GM23338 (cell line): ENCODE measurements at regions not wholly inside any gene's neighbourhood (a gene's known extent, or its start where the extent isn't known, plus 50 kb on each side); places are given as distances from the start of the nearest gene placed in this dataset. TPM values are rescaled to one million over a fixed set of nuclear protein-coding genes. Genes with fewer than 3 reads are reported as not detected.

Experiments used
- ATAC-seq: fragments of 200-7000 bp; cut with Tn5 transposase; 3 replicates; pipeline ENCODE4 v1.9.1; 2020
- DNase-seq: peaks from one replicate; pipeline ENCODE4 v3.0.0-alpha.2; 2015; ENCODE audit warnings: low spot score
- H2AFZ ChIP-seq: fragments of 200-600 bp; sonication (generic); 2 replicates; pipeline ENCODE4 v1.8.0; 2016; ENCODE audit warnings: antibody characterized with exemption, mild to moderate bottlenecking, moderate library complexity
- H3F3A ChIP-seq: fragments of 200-600 bp; sonication (generic); replicated peaks from 2 replicates; pipeline ENCODE4 v1.8.0; 2017; ENCODE audit warnings: antibody characterized with exemption, mixed run types, low read depth
- H3K27ac ChIP-seq: fragments of 200-600 bp; sonication (generic); 2 replicates; pipeline ENCODE4 v1.6.1; 2016; ENCODE audit warnings: low read depth
- H3K27me3 ChIP-seq: fragments of 200-600 bp; sonication (generic); 2 replicates; pipeline ENCODE4 v1.8.0; 2016; ENCODE audit warnings: mild to moderate bottlenecking, mixed run types, moderate library complexity; ENCODE audit not compliant: insufficient read depth
- H3K36me3 ChIP-seq: fragments of 200-600 bp; sonication (generic); 2 replicates; pipeline ENCODE4 v1.8.0; 2016; ENCODE audit warnings: mild to moderate bottlenecking; ENCODE audit not compliant: insufficient read depth
- H3K4me1 ChIP-seq: fragments of 200-600 bp; sonication (generic); 2 replicates; pipeline ENCODE4 v1.8.0; 2016; ENCODE audit warnings: mild to moderate bottlenecking, moderate library complexity; ENCODE audit not compliant: insufficient read depth
- H3K4me2 ChIP-seq: fragments of 200-600 bp; sonication (generic); 2 replicates; pipeline ENCODE4 v1.7.1; 2017; ENCODE audit warnings: mixed run types
- H3K4me3 ChIP-seq: fragments of 200-600 bp; sonication (generic); 2 replicates; pipeline ENCODE4 v1.6.1; 2016; ENCODE audit warnings: mixed run types
- H3K79me2 ChIP-seq: fragments of 200-600 bp; sonication (generic); replicated peaks from 2 replicates; pipeline ENCODE4 v1.8.0; 2017; ENCODE audit warnings: mild to moderate bottlenecking; ENCODE audit not compliant: insufficient read depth
- H3K9me2 ChIP-seq: fragments of 200-600 bp; sonication (generic); 2 replicates; pipeline ENCODE4 v1.8.0; 2017; ENCODE audit not compliant: insufficient read depth
- H4K20me1 ChIP-seq: fragments of 200-600 bp; sonication (generic); replicated peaks from 2 replicates; pipeline ENCODE4 v1.8.0; 2017; ENCODE audit warnings: mild to moderate bottlenecking; ENCODE audit not compliant: insufficient read depth
- H3K27ac Mint-ChIP-seq: 2 replicates; pipeline ENCODE4 v1.8.0; 2020; ENCODE audit warnings: inconsistent platforms, mild to moderate bottlenecking, moderate library complexity, mixed read lengths
- H3K27me3 Mint-ChIP-seq: 3 replicates; pipeline ENCODE4 v1.8.0; 2022; ENCODE audit warnings: low read depth, mild to moderate bottlenecking, moderate library complexity, mixed read lengths, inconsistent platforms; ENCODE audit not compliant: insufficient read depth, poor library complexity
- H3K36me3 Mint-ChIP-seq: 3 replicates; pipeline ENCODE4 v1.8.0; 2021; ENCODE audit warnings: low read depth, mild to moderate bottlenecking, inconsistent platforms, moderate library complexity, mixed read lengths
- H3K4me1 Mint-ChIP-seq: 3 replicates; pipeline ENCODE4 v1.8.0; 2020; ENCODE audit warnings: mild to moderate bottlenecking, inconsistent platforms, mixed read lengths
- H3K4me3 Mint-ChIP-seq: 3 replicates; pipeline ENCODE4 v1.8.0; 2021; ENCODE audit warnings: moderate library complexity, mild to moderate bottlenecking, inconsistent platforms, mixed read lengths
- H3K9me3 Mint-ChIP-seq: 3 replicates; pipeline ENCODE4 v1.8.0; 2020; ENCODE audit warnings: moderate library complexity, mild to moderate bottlenecking, inconsistent platforms, mixed read lengths
- CREB1 ChIP-seq: fragments of 250-450 bp; sonication (Bioruptor Pico); IDR thresholded peaks from 2 replicates; pipeline ENCODE4 v1.5.0; 2020; ENCODE audit warnings: low read depth, mild to moderate bottlenecking, moderate library complexity
- ZNF114 ChIP-seq: fragments of 250-450 bp; sonication (Bioruptor Pico); IDR thresholded peaks from 2 replicates; pipeline ENCODE4 v1.5.0; 2020; ENCODE audit warnings: mild to moderate bottlenecking, moderate library complexity
- small RNA-seq: library from RNA; depleted of rRNA; stranded (forward); fragments of <200 nt; gene quantifications from one replicate; pipeline ENCODE3, GENCODE V24; 2014; ENCODE audit warnings: low replicate concordance

GRCh38 chr7:21377545-21377944 is 50.3 kb upstream of the SP4 start:
- Histone ChIP-seq H3K9me2 (no peaks in the 10 kb centered on the region), H3K27ac (no peak overlapping the region), H3K36me3 (peaks cover 9% of the 10 kb centered on the region; the same call in 1 of the 2 replicates), H3F3A (no peaks in the 10 kb centered on the region), H3K4me1 (no peaks in the 10 kb centered on the region), H3K4me3 (no peak overlapping the region), H3K79me2 (no peaks in the 10 kb centered on the region), H2AFZ (no peak overlapping the region), H3K4me2 (no peak overlapping the region), H4K20me1 (no peaks in the 10 kb centered on the region), H3K27me3 (no peaks in the 10 kb centered on the region)
- TF ChIP-seq CREB1 (CRISPR knock-in tag) (0 out of 2 replicates have a peak, but pooled peaks have one; percentile 8), ZNF114 (no peak)
- Mint-ChIP-seq H3K27me3 (no peaks in the 10 kb centered on the region), H3K9me3 (peaks cover 29% of the 10 kb centered on the region), H3K27ac (no peak overlapping the region), H3K4me3 (no peak overlapping the region), H3K4me1 (no peaks in the 10 kb centered on the region), H3K36me3 (peaks cover 25% of the 10 kb centered on the region; the same call in 2 of the 3 replicates)
- DNase-seq (peak; percentile 35), ATAC-seq (no peak)

Small RNA genes in the stretch of these regions (small RNA-seq; reads per million reads assigned to genes)
- gene RN7SL542P = not detected
